ENCODE measurements at regions not wholly inside any gene's neighbourhood (a gene's known extent, or its start where the extent isn't known, plus 50 kb on each side); places are given as distances from the start of the nearest gene placed in this dataset.
"Not testable (repeated sequence)": the region's sequence is repeated elsewhere in the genome, so short reads cannot be mapped to it uniquely, and the experiment has no call there.

DNA sequence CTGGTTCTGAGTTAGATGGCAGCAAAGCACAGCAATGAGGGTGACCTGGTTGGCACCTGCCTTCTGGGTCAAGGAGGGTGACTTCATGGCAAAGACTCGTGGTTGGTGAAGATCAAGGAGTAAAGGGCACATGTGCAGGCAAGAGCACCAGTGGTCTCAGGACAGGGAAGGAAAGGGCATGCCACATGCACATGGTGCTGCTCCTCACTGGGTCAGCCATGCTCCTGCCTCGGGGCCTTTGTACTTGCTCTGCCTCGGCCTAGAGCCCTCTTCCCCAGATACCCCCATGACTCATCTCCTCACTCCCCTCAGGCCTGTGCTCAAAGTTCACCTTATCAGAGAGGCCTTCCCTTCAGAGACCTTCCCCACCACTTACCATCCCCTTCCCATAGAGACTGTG lies 106.7 kb upstream of the KDM7A start:
- DNase-seq (ENCODE audit: low read depth) = no peak
- TF ChIP-seq, protein P1, sequence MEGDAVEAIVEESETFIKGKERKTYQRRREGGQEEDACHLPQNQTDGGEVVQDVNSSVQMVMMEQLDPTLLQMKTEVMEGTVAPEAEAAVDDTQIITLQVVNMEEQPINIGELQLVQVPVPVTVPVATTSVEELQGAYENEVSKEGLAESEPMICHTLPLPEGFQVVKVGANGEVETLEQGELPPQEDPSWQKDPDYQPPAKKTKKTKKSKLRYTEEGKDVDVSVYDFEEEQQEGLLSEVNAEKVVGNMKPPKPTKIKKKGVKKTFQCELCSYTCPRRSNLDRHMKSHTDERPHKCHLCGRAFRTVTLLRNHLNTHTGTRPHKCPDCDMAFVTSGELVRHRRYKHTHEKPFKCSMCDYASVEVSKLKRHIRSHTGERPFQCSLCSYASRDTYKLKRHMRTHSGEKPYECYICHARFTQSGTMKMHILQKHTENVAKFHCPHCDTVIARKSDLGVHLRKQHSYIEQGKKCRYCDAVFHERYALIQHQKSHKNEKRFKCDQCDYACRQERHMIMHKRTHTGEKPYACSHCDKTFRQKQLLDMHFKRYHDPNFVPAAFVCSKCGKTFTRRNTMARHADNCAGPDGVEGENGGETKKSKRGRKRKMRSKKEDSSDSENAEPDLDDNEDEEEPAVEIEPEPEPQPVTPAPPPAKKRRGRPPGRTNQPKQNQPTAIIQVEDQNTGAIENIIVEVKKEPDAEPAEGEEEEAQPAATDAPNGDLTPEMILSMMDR (IDR thresholded peaks at IDR 0.05; ENCODE audit: insufficient read depth, low read depth, low read length, missing control alignments) = no peak
- H3K4me3 ChIP-seq (ENCODE audit: low read depth, low read length) = no peak overlapping the region

DNA sequence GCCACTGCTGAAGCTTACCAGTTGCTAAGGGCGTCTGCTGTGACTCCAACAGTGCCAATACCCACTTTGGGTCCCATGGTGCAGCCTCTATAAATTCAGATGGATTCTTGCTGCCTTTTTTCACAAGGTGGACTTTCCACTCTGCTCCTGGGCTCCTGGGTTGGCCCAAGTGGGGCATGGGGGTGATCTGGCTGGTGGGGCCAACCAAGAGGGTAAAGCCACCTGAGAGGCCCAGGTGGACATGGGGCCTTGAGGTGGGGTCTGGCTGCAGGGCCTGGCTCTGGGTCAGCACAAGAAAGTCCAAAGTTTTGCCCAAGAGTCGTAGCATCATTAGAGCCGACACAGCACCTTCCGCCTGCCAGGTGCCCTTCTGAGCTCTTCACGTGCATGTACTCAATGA lies 105.2 kb upstream of the KDM7A start:
- DNase-seq (ENCODE audit: low read depth) = no peak
- TF ChIP-seq, protein P1 (IDR thresholded peaks at IDR 0.05; ENCODE audit: insufficient read depth, low read depth, low read length, missing control alignments) = no peak
- H3K4me3 ChIP-seq (ENCODE audit: low read depth, low read length) = no peak overlapping the region

DNA sequence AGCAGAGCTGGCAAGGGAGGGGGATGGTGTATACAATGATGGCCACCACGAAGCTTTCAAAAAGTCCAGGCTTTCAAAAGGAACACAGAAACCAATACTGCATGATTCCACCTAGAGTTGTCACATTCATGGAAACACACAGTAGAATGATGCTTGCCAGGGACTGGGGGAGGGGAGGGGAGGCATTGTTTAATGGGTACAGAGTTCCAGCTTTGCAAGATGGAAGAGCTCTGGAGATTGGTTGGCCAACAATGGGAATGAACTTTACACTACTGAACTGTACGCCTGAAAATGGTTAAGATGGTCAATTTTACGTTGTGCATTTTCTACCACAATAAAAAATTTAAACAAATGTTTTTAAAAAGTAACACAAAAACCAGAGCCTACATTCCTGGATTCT lies 104.5 kb upstream of the KDM7A start:
- DNase-seq (ENCODE audit: low read depth) = no peak
- TF ChIP-seq, protein P1 (IDR thresholded peaks at IDR 0.05; ENCODE audit: insufficient read depth, low read depth, low read length, missing control alignments) = no peak
- H3K4me3 ChIP-seq (ENCODE audit: low read depth, low read length) = no peak overlapping the region

DNA sequence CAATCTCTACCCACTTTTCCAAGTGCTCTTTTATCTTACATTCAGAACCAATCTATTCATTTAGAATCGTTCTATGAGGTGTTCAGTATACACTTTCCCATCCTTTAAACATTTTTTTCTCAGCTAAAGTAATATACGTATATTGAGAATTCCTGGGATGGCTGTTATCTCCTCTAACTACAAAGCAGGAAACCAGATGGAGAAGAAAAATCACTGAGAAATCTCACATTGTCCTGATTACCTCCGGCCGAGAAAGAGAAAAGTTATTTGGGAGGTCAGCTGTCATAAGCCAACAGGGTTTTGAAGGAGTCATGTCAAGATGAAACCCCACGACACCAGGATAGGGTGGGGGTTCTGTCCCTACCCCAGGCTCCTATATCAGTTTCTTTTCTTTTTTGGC lies 99.2 kb upstream of the KDM7A start:
- H3K4me3 ChIP-seq (ENCODE audit: low read depth, low read length) = no peak overlapping the region
- DNase-seq (ENCODE audit: low read depth) = no peak
- TF ChIP-seq, protein P1 (IDR thresholded peaks at IDR 0.05; ENCODE audit: insufficient read depth, low read depth, low read length, missing control alignments) = no peak

DNA sequence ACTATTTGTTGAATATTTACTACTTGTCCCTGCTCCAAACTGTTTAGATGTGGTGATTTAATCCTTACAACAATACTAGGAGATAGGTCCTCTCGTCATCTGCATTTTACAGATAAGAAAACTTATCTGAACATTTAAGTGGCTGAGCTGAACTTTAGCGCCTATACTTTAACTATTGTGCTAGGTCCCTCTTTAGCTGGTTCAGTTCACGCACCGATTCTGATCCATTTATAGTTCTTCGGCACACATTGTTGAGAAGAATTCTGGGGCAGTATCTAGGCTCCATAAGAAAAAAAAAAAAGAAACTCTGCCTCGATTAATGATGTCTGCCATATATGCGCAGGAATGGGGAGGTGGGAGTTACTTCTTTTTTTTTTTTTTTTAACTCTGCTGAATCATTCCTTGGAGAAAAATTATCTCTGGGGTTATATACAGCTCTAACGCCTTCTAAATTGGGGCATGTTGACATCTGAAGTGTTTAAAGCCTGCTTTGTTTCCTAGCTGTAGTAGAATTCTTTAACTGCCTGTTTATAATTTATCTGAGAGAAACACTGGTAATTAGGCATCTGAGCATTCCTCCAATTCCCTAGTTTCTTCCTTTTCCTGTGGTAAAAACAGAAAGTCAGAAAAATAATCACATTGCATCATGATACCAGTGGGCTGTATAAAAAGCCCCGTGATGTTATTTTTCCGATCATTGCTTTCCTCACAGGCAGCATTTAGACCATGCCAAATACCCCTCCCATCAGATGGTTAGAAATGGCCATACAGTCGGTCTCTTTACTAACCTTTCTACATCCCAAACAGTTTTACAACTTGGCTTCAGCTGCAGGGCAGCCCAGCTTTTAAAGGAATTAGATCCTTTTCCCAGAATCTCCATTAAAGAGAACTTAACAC lies 98.5 kb upstream of the KDM7A start:
- H3K4me3 ChIP-seq (ENCODE audit: low read depth, low read length) = no peak overlapping the region
- no peak for DNase-seq (ENCODE audit: low read depth)
- TF ChIP-seq, protein P1 (IDR thresholded peaks at IDR 0.05; ENCODE audit: insufficient read depth, low read depth, low read length, missing control alignments) = no peak

DNA sequence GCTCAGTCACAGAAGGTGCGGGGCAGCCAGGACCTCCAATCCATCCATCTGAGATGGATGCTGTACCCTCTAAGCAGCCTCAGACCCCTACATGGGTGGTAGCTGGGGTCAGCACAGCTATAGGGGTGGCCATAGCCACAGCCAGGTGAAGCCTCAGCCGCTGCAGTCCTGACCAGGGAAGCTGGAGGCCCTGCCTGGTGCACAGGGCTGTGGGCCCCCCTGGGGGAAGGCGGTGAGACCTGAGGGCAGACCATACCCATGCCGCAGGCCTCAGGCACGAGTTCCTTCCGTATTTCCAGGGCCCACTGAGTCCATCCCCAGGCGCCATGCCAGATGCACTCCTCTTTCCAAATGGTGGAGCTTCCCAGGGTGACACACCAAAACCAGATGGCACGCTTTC lies 96.6 kb upstream of the KDM7A start:
- DNase-seq (ENCODE audit: low read depth) = no peak
- TF ChIP-seq, protein P1 (IDR thresholded peaks at IDR 0.05; ENCODE audit: insufficient read depth, low read depth, low read length, missing control alignments) = no peak
- H3K4me3 ChIP-seq (ENCODE audit: low read depth, low read length) = no peak overlapping the region

DNA sequence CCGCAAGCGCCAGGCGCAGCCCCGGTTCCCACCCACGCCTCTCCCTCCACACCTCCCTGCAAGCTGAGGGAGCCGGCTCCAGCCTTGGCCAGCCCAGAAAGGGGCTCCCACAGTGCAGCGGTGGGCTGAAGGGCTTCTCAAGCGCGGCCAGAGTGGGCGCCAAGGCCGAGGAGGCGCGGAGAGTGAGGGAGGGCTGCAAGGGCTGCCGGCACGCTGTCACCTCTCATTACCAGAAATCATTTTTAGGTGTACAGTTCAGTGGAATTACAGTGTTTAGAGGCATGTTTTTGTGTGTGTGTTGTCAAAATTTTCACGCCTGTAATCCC lies 94.8 kb upstream of the KDM7A start:
- not testable (repeated sequence) for DNase-seq (ENCODE audit: low read depth); H3K4me3 ChIP-seq (ENCODE audit: low read depth, low read length)
